SK-N-SH (cell line): ENCODE measurements at regions not wholly inside any gene's neighbourhood (a gene's known extent, or its start where the extent isn't known, plus 50 kb on each side); places are given as distances from the start of the nearest gene placed in this dataset.
A peak's percentile ranks its signal among the peaks of the same experiment; 100 is the strongest.
"Not testable (repeated sequence)": the region's sequence is repeated elsewhere in the genome, so short reads cannot be mapped to it uniquely, and the experiment has no call there.

Experiments used
- CTCF ChIA-PET: fragments of 300-600, 350-600 bp; formaldehyde crosslinking; extraction: SDS; loops from one replicate; lab custom pipeline; 2021; lab: Yijun Ruan, JAX
- POLR2A ChIA-PET: fragments of 350-600 bp; sonication (Branson Sonifier 250); formaldehyde crosslinking; extraction: SDS; loops from one replicate; lab custom pipeline; 2020; ENCODE audit warnings: antibody characterized with exemption, inconsistent platforms; lab: Yijun Ruan, JAX
- DNase-seq: peaks from one replicate; pipeline ENCODE4 v3.0.0; 2012
- H2AFZ ChIP-seq: fragments of 200-600 bp; sonication (generic); 2 replicates; pipeline ENCODE4 v1.8.1; 2016; ENCODE audit warnings: antibody characterized with exemption, mild to moderate bottlenecking, low read depth
- H3F3A ChIP-seq: fragments of 200-600 bp; sonication (generic); replicated peaks from 2 replicates; pipeline ENCODE3; 2016; ENCODE audit warnings: antibody characterized with exemption, mild to moderate bottlenecking; ENCODE audit not compliant: insufficient read depth
- H3K27ac ChIP-seq, 2 experiments: fragments of 200-500 bp in 1 of 2; fragments of 200-600 bp in 1 of 2; sonication (Bioruptor generic) in 1 of 2; sonication (generic), shearing (Covaris generic) in 1 of 2; 2 replicates each; pipeline versions ENCODE4 v1.5.1 to v1.6.1; 2014 to 2016; ENCODE audit warnings: low read depth in 2 of 2, inconsistent platforms in 1 of 2, low read length in 1 of 2, mild to moderate bottlenecking in 1 of 2, mixed read lengths in 1 of 2
- H3K27me3 ChIP-seq: fragments of 200-600 bp; sonication (generic), shearing (Covaris generic); 2 replicates; pipeline ENCODE4 v1.6.1; 2016; ENCODE audit warnings: mixed run types; ENCODE audit not compliant: insufficient read depth
- H3K36me3 ChIP-seq, 2 experiments: fragments of 200-500 bp in 1 of 2; fragments of 200-600 bp in 1 of 2; sonication (Bioruptor generic) in 1 of 2; sonication (generic) in 1 of 2; replicated peaks in 1 of 2; 2 replicates each; pipeline versions ENCODE3 to v1.5.1; 2014 to 2016; ENCODE audit warnings: low read length in 1 of 2, mild to moderate bottlenecking in 1 of 2; ENCODE audit not compliant: insufficient read depth in 2 of 2, control insufficient read depth in 1 of 2
- H3K4me1 ChIP-seq, 2 experiments: fragments of 200-500 bp in 1 of 2; fragments of 200-600 bp in 1 of 2; sonication (Bioruptor generic) in 1 of 2; sonication (generic), shearing (Covaris generic) in 1 of 2; 2 replicates each; pipeline versions ENCODE4 v1.5.1 to v1.6.1; 2014 to 2016; ENCODE audit warnings: low read depth in 1 of 2, low read length in 1 of 2, mixed run types in 1 of 2; ENCODE audit not compliant: insufficient read depth in 2 of 2, control insufficient read depth in 1 of 2
- H3K4me2 ChIP-seq: fragments of 200-600 bp; sonication (generic), shearing (Covaris generic); 2 replicates; pipeline ENCODE4 v1.6.1; 2017; ENCODE audit warnings: mixed run types
- H3K4me3 ChIP-seq, 2 experiments: fragments of 200-500 bp in 1 of 2; fragments of 200-600 bp in 1 of 2; sonication (Bioruptor generic) in 1 of 2; sonication (generic), shearing (Covaris generic) in 1 of 2; 2 replicates each; pipeline versions ENCODE4 v1.5.1 to v1.8.1; 2014 to 2016; ENCODE audit warnings: low read depth in 2 of 2, inconsistent platforms in 1 of 2, low read length in 1 of 2, mild to moderate bottlenecking in 1 of 2, mixed read lengths in 1 of 2, moderate library complexity in 1 of 2
- H3K79me2 ChIP-seq: fragments of 200-600 bp; sonication (generic); 2 replicates; pipeline ENCODE4 v1.8.1; 2017; ENCODE audit warnings: mild to moderate bottlenecking; ENCODE audit not compliant: insufficient read depth
- H3K9ac ChIP-seq: fragments of 200-600 bp; sonication (generic); 2 replicates; pipeline ENCODE4 v1.6.1; 2017; ENCODE audit warnings: mixed run types
- H3K9me2 ChIP-seq: fragments of 200-600 bp; sonication (generic); 2 replicates; pipeline ENCODE4 v1.6.1; 2017; ENCODE audit warnings: mixed run types
- H3K9me3 ChIP-seq: fragments of 200-600 bp; sonication (generic); 2 replicates; pipeline ENCODE4 v1.6.1; 2017; ENCODE audit warnings: mixed run types, mild to moderate bottlenecking, moderate library complexity
- H4K20me1 ChIP-seq: fragments of 200-600 bp; sonication (generic); 2 replicates; pipeline ENCODE4 v1.6.1; 2017; ENCODE audit warnings: mild to moderate bottlenecking, mixed run types; ENCODE audit not compliant: insufficient read depth
- FOXM1 ChIP-seq: IDR thresholded peaks from 2 replicates; pipeline ENCODE4 v1.4.0; 2012; ENCODE audit warnings: low read depth, mild to moderate bottlenecking
- GABPA ChIP-seq: IDR thresholded peaks from 2 replicates; pipeline ENCODE4 v1.4.0; 2012; ENCODE audit warnings: low read depth, mild to moderate bottlenecking
- GATA2 ChIP-seq: sonication (generic); formaldehyde crosslinking; IDR thresholded peaks from 2 replicates; pipeline ENCODE4 v1.5.0; 2020; ENCODE audit warnings: mild to moderate bottlenecking, missing genetic modification reagents
- NRF1 ChIP-seq: IDR thresholded peaks from 2 replicates; pipeline ENCODE4 v1.6.1; 2012; ENCODE audit warnings: low read depth, mild to moderate bottlenecking, low read length
- RAD21 ChIP-seq: IDR thresholded peaks from 2 replicates; pipeline ENCODE4 v1.6.1; 2012; ENCODE audit warnings: mild to moderate bottlenecking, low read length
- SIN3A ChIP-seq: IDR thresholded peaks from 2 replicates; pipeline ENCODE4 v1.6.1; 2012; ENCODE audit warnings: low read depth, mild to moderate bottlenecking, low read length, moderate library complexity, borderline replicate concordance
- TEAD4 ChIP-seq: IDR thresholded peaks from 2 replicates; pipeline ENCODE4 v1.4.0; 2012; ENCODE audit warnings: mild to moderate bottlenecking, borderline replicate concordance; ENCODE audit not compliant: insufficient read depth
- YY1 ChIP-seq: IDR thresholded peaks from 2 replicates; pipeline ENCODE4 v1.4.0; 2012; ENCODE audit warnings: low read depth, mild to moderate bottlenecking
- WGBS: methylation state at CpG from one replicate; pipeline ENCODE4 v1.1.6; 2017; ENCODE audit warnings: low lambda C conversion rate; 5-methylcytosine and 5-hydroxymethylcytosine counted together
- TF ChIP-seq, protein P1 (sequence below): IDR thresholded peaks from 2 replicates; pipeline ENCODE4 v1.4.0; 2012; ENCODE audit warnings: low read depth, borderline replicate concordance
- TF ChIP-seq, protein P2 (sequence below): IDR thresholded peaks from 2 replicates; pipeline ENCODE4 v1.6.1; 2012; ENCODE audit warnings: mild to moderate bottlenecking, low read depth, low read length, moderate library complexity
- TF ChIP-seq, protein P3 (sequence below): fragments of 150-350 bp; IDR thresholded peaks from 2 replicates; pipeline ENCODE4 v1.6.1; 2016; ENCODE audit warnings: mild to moderate bottlenecking, low read depth, low read length
- TF ChIP-seq, protein P4 (sequence below): IDR thresholded peaks from 2 replicates; pipeline ENCODE4 v1.4.0; 2012; ENCODE audit warnings: low read depth

GRCh38 chr10:33869028-33869427 is 534.6 kb upstream of the NRP1 start (continued):
- no peak for TF ChIP-seq TEAD4
- TF ChIP-seq, protein P1, sequence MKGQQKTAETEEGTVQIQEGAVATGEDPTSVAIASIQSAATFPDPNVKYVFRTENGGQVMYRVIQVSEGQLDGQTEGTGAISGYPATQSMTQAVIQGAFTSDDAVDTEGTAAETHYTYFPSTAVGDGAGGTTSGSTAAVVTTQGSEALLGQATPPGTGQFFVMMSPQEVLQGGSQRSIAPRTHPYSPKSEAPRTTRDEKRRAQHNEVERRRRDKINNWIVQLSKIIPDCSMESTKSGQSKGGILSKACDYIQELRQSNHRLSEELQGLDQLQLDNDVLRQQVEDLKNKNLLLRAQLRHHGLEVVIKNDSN: no peak
- no peak for TF ChIP-seq GABPA
- TF ChIP-seq, protein P2, sequence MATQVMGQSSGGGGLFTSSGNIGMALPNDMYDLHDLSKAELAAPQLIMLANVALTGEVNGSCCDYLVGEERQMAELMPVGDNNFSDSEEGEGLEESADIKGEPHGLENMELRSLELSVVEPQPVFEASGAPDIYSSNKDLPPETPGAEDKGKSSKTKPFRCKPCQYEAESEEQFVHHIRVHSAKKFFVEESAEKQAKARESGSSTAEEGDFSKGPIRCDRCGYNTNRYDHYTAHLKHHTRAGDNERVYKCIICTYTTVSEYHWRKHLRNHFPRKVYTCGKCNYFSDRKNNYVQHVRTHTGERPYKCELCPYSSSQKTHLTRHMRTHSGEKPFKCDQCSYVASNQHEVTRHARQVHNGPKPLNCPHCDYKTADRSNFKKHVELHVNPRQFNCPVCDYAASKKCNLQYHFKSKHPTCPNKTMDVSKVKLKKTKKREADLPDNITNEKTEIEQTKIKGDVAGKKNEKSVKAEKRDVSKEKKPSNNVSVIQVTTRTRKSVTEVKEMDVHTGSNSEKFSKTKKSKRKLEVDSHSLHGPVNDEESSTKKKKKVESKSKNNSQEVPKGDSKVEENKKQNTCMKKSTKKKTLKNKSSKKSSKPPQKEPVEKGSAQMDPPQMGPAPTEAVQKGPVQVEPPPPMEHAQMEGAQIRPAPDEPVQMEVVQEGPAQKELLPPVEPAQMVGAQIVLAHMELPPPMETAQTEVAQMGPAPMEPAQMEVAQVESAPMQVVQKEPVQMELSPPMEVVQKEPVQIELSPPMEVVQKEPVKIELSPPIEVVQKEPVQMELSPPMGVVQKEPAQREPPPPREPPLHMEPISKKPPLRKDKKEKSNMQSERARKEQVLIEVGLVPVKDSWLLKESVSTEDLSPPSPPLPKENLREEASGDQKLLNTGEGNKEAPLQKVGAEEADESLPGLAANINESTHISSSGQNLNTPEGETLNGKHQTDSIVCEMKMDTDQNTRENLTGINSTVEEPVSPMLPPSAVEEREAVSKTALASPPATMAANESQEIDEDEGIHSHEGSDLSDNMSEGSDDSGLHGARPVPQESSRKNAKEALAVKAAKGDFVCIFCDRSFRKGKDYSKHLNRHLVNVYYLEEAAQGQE: no peak
- TF ChIP-seq SIN3A: no peak
- TF ChIP-seq YY1: no peak
- TF ChIP-seq GATA2 (CRISPR knock-in tag): peak; percentile 45; the same call in 1 of the 2 replicates
- TF ChIP-seq RAD21: no peak

GRCh38 chr10:33867199-33867789 is 532.8 kb upstream of the NRP1 start:
- H3K27ac ChIP-seq, H2AFZ ChIP-seq, H3F3A ChIP-seq, H3K36me3 ChIP-seq, H3K4me1 ChIP-seq, POLR2A ChIA-PET, H3K4me3 ChIP-seq, H3K9ac ChIP-seq, H3K27me3 ChIP-seq, H3K4me2 ChIP-seq, H4K20me1 ChIP-seq, H3K9me2 ChIP-seq, CTCF ChIA-PET, DNase-seq, H3K9me3 ChIP-seq, H3K79me2 ChIP-seq: not testable (repeated sequence)
- WGBS: 87% methylated on average over 8 of the region's 8 CpGs

GRCh38 chr10:33863352-33863751 is 528.9 kb upstream of the NRP1 start:
- no peaks in the 10 kb centered on the region; the same call in 1 of the 2 replicates for H3K27me3 ChIP-seq
- H4K20me1 ChIP-seq: no peaks in the 10 kb centered on the region
- H3K4me2 ChIP-seq: no peak overlapping the region
- ChIA-PET CTCF (no interaction called here), POLR2A (no interaction called here)
- no peak overlapping the region for H3K4me3 ChIP-seq
- no peak overlapping the region for H3K27ac ChIP-seq
- H3K9me3 ChIP-seq: no peaks in the 10 kb centered on the region
- TF ChIP-seq, protein P3, sequence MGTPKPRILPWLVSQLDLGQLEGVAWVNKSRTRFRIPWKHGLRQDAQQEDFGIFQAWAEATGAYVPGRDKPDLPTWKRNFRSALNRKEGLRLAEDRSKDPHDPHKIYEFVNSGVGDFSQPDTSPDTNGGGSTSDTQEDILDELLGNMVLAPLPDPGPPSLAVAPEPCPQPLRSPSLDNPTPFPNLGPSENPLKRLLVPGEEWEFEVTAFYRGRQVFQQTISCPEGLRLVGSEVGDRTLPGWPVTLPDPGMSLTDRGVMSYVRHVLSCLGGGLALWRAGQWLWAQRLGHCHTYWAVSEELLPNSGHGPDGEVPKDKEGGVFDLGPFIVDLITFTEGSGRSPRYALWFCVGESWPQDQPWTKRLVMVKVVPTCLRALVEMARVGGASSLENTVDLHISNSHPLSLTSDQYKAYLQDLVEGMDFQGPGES: no peak
- TF ChIP-seq, protein P4, sequence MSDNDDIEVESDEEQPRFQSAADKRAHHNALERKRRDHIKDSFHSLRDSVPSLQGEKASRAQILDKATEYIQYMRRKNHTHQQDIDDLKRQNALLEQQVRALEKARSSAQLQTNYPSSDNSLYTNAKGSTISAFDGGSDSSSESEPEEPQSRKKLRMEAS: no peak
- no peak for TF ChIP-seq FOXM1
- TF ChIP-seq NRF1: no peak
- no peak for DNase-seq
- no peak overlapping the region for H2AFZ ChIP-seq
- H3K9ac ChIP-seq: no peak overlapping the region
- no peaks in the 10 kb centered on the region for H3K36me3 ChIP-seq
- no peaks in the 10 kb centered on the region for H3F3A ChIP-seq
- peaks cover 0 to 8% of the 10 kb centered on the region in 2 experiments; a peak in 1 of 4 replicates for H3K4me1 ChIP-seq
- no peaks in the 10 kb centered on the region for H3K9me2 ChIP-seq
- 78% methylated on average over 3 of the region's 3 CpGs for WGBS
- no peaks in the 10 kb centered on the region for H3K79me2 ChIP-seq
